ENCODE measurements at regions not wholly inside any gene's neighbourhood (a gene's known extent, or its start where the extent isn't known, plus 50 kb on each side); places are given as distances from the start of the nearest gene placed in this dataset.

- TF ChIP-seq CTCF (IDR thresholded peaks at IDR 0.05) (no peak), POLR2AphosphoS5 (IDR thresholded peaks at IDR 0.05) (no peak)
These were observed 93.1 kb upstream of the HABP2 start for GRCh38 chr10:113459626-113460280.
